ENCODE measurements at regions not wholly inside any gene's neighbourhood (a gene's known extent, or its start where the extent isn't known, plus 50 kb on each side); places are given as distances from the start of the nearest gene placed in this dataset.

DNA sequence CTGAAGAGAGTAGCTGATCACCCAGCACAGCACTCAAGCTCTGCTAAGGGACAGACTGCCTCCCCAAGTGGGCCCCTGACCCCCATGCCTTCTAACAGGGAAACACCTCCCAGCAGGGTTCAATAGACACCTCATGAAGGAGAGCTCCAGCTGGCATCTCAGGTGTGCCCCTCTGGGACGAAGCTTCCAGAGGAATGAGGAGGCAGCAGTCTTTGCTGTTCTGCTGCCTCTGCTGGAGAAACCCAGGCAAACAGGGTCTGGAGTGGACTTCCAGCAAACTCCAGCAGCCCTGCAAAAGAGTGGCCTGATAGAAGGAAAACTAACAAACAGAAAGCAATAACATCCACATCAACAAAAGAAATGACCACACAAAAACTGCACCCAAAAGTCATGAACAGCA, 412.8 kb downstream of the PRDM5 start:
- intact Hi-C loops (cut with DNase I) = no loop called here
- TF ChIP-seq, protein P1, sequence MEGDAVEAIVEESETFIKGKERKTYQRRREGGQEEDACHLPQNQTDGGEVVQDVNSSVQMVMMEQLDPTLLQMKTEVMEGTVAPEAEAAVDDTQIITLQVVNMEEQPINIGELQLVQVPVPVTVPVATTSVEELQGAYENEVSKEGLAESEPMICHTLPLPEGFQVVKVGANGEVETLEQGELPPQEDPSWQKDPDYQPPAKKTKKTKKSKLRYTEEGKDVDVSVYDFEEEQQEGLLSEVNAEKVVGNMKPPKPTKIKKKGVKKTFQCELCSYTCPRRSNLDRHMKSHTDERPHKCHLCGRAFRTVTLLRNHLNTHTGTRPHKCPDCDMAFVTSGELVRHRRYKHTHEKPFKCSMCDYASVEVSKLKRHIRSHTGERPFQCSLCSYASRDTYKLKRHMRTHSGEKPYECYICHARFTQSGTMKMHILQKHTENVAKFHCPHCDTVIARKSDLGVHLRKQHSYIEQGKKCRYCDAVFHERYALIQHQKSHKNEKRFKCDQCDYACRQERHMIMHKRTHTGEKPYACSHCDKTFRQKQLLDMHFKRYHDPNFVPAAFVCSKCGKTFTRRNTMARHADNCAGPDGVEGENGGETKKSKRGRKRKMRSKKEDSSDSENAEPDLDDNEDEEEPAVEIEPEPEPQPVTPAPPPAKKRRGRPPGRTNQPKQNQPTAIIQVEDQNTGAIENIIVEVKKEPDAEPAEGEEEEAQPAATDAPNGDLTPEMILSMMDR (IDR thresholded peaks at IDR 0.05) = no peak
- Histone ChIP-seq H3K4me1 (no peaks in the 10 kb centered on the region), H3K9me3 (no peaks in the 10 kb centered on the region), H3K9ac (ENCODE audit: low read depth in 2 of 2, low read length in 2 of 2) (no peak overlapping the region), H3K4me3 (no peak overlapping the region), H3K27me3 (no peaks in the 10 kb centered on the region), H3K27ac (no peak overlapping the region), H3K36me3 (no peaks in the 10 kb centered on the region)
- no peak for DNase-seq

- no peaks in the 10 kb centered on the region for H3K4me1 ChIP-seq
- TF ChIP-seq, protein P1 (IDR thresholded peaks at IDR 0.05) = no peak
Observed at GRCh38 chr4:120509222-120509621, 413.3 kb downstream of the PRDM5 start.

GRCh38 chr4:120508036-120508435, 414.5 kb downstream of the PRDM5 start:
- no peak for DNase-seq
- no peak overlapping the region for H3K27ac ChIP-seq
- H3K9me3 ChIP-seq = no peaks in the 10 kb centered on the region
- H3K27me3 ChIP-seq = no peaks in the 10 kb centered on the region
- H3K4me1 ChIP-seq = no peaks in the 10 kb centered on the region
- no peak overlapping the region for H3K9ac ChIP-seq (ENCODE audit: low read depth in 2 of 2, low read length in 2 of 2)
- H3K36me3 ChIP-seq = no peaks in the 10 kb centered on the region
- intact Hi-C loops (cut with DNase I) = no loop called here
- H3K4me3 ChIP-seq = no peak overlapping the region
- TF ChIP-seq, protein P1 (IDR thresholded peaks at IDR 0.05) = no peak

More at GRCh38 chr4:120509222-120509621, 413.3 kb downstream of the PRDM5 start:
- intact Hi-C loops (cut with DNase I) = no loop called here
- H3K36me3 ChIP-seq = no peaks in the 10 kb centered on the region
- DNase-seq = no peak
- H3K27me3 ChIP-seq = no peaks in the 10 kb centered on the region
- no peaks in the 10 kb centered on the region for H3K9me3 ChIP-seq
- no peak overlapping the region for H3K27ac ChIP-seq
- no peak overlapping the region for H3K9ac ChIP-seq (ENCODE audit: low read depth in 2 of 2, low read length in 2 of 2)
- no peak overlapping the region for H3K4me3 ChIP-seq

- no peak for DNase-seq
- no peak overlapping the region for H3K27ac ChIP-seq
- no peaks in the 10 kb centered on the region for H3K27me3 ChIP-seq
- no peaks in the 10 kb centered on the region for H3K9me3 ChIP-seq
- H3K4me1 ChIP-seq = no peaks in the 10 kb centered on the region
- no peak overlapping the region for H3K4me3 ChIP-seq
- intact Hi-C loops (cut with DNase I) = no loop called here
- H3K36me3 ChIP-seq = no peaks in the 10 kb centered on the region
- TF ChIP-seq, protein P1 (IDR thresholded peaks at IDR 0.05) = no peak
- no peak overlapping the region for H3K9ac ChIP-seq (ENCODE audit: low read depth in 2 of 2, low read length in 2 of 2)
Observed at GRCh38 chr4:120506536-120506935, 416.0 kb downstream of the PRDM5 start.

DNA sequence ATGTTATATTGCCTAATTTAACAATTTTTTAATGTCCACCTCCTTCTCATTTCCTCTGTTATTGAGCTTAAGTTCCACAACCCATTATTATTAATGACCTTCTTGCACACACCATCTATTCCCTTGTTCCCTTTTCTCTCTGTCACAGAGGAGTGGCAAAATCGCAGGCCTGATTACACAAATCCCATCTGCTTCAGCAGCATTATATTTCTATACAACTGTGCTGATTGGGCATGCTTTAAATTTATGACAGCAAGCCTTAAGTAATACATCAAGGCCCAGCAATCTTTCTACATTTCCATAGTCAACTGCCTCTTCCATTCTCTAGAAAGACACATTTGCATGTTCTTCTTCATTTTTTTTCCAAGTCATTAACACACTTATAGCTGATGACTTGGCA, 423.8 kb downstream of the PRDM5 start:
- Histone ChIP-seq H3K4me1 (no peaks in the 10 kb centered on the region), H3K4me3 (no peak overlapping the region), H3K9ac (ENCODE audit: low read depth in 2 of 2, low read length in 2 of 2) (no peak overlapping the region), H3K27me3 (no peaks in the 10 kb centered on the region), H3K9me3 (no peaks in the 10 kb centered on the region), H3K27ac (no peak overlapping the region), H3K36me3 (no peaks in the 10 kb centered on the region)
- TF ChIP-seq, protein P1 (IDR thresholded peaks at IDR 0.05) = no peak
- no peak for DNase-seq
- intact Hi-C loops (cut with DNase I) = no loop called here

DNA sequence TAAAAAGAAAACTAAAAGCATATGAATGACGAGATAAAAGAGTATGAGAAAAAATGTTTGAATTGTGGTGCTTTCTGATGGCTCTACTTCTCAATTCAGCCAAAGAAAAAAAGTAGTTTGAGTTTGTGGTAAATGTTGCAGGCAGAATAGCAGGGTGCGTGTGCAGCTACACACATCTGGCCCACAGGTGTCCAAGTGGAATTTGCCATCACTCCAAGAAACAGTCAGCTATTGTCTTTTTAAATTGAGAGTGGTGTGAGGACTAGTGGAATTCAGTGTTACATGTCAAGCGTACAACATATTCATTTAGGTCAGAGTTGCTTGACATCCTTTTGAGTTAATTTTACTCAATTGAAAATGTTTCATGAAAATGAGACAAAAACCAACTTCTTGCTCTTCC, 424.8 kb upstream of the MAD2L1 start:
- TF ChIP-seq, protein P1 (IDR thresholded peaks at IDR 0.05) = no peak
- no peaks in the 10 kb centered on the region for H3K9me3 ChIP-seq
- H3K4me1 ChIP-seq = no peaks in the 10 kb centered on the region
- intact Hi-C loops (cut with DNase I) = no loop called here
- no peaks in the 10 kb centered on the region for H3K36me3 ChIP-seq
- no peaks in the 10 kb centered on the region for H3K27me3 ChIP-seq
- H3K4me3 ChIP-seq = no peak overlapping the region
- no peak overlapping the region for H3K27ac ChIP-seq
- no peak for DNase-seq
- no peak overlapping the region for H3K9ac ChIP-seq (ENCODE audit: low read depth in 2 of 2, low read length in 2 of 2)
